GM12865 (cell line): ENCODE measurements at regions not wholly inside any gene's neighbourhood (a gene's known extent, or its start where the extent isn't known, plus 50 kb on each side); places are given as distances from the start of the nearest gene placed in this dataset.

Source experiments
- DNase-seq: peaks from one replicate; pipeline ENCODE4 v3.0.0; 2010; ENCODE audit warnings: low read depth
- H3K4me3 ChIP-seq: 2 replicates; pipeline ENCODE4 v1.5.1; 2011; ENCODE audit warnings: mild to moderate bottlenecking, low read depth, low read length, control low read depth
- TF ChIP-seq, protein P1 (sequence below): IDR thresholded peaks from 2 replicates; pipeline ENCODE4 v1.5.1; 2011; ENCODE audit warnings: low read length, control low read depth, low read depth, inconsistent platforms; ENCODE audit not compliant: insufficient read depth; ENCODE audit errors: missing control alignments

DNA sequence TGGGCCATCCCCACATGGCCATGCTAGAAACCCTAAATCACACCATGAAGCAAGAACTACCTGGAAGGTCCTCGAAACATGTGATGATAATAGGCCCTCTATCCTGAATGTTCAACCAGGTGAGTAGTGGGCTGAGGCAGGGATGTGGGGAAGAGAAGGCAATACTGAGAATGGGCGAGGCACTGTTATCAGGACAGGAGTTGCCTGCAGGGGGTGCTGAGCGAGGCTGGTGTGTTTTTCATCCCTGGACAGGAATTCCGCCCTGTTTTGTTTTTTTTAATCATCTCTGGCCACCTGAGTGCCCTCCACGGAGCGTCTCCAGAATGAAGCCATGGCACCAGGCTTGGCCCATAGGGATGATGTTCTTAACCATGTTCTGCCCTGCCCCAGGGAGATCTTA, 103.0 kb upstream of the SOX11 start:
- DNase-seq = no peak
- no peak overlapping the region for H3K4me3 ChIP-seq
- TF ChIP-seq, protein P1, sequence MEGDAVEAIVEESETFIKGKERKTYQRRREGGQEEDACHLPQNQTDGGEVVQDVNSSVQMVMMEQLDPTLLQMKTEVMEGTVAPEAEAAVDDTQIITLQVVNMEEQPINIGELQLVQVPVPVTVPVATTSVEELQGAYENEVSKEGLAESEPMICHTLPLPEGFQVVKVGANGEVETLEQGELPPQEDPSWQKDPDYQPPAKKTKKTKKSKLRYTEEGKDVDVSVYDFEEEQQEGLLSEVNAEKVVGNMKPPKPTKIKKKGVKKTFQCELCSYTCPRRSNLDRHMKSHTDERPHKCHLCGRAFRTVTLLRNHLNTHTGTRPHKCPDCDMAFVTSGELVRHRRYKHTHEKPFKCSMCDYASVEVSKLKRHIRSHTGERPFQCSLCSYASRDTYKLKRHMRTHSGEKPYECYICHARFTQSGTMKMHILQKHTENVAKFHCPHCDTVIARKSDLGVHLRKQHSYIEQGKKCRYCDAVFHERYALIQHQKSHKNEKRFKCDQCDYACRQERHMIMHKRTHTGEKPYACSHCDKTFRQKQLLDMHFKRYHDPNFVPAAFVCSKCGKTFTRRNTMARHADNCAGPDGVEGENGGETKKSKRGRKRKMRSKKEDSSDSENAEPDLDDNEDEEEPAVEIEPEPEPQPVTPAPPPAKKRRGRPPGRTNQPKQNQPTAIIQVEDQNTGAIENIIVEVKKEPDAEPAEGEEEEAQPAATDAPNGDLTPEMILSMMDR = no peak

DNA sequence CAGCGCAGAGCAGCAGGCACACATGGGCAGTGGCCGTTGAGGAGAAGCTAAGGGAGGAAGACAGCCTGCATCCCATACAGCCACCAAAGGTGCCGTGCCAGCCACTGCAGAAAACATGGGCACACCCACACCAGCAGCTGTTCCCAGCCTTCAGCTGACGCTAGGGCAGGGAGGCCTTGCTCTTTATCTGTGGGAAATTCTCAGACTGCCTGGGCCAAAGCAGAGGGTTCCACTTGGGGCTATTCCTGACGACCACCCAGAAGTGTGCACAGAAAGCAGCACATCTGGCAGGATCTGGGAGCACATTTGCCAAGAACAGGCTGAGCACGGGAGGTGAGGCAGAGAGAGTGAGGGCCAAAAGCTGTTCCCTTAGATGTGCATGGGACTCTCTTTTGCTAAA, 101.3 kb upstream of the SOX11 start:
- TF ChIP-seq, protein P1 = no peak

GRCh38 chr2:5592916-5593315, 99.3 kb upstream of the SOX11 start:
- no peak for DNase-seq
- TF ChIP-seq, protein P1 = no peak
- no peak overlapping the region for H3K4me3 ChIP-seq

More for the DNA sequence above, 101.3 kb upstream of the SOX11 start:
- DNase-seq = no peak
- H3K4me3 ChIP-seq = no peak overlapping the region

DNA sequence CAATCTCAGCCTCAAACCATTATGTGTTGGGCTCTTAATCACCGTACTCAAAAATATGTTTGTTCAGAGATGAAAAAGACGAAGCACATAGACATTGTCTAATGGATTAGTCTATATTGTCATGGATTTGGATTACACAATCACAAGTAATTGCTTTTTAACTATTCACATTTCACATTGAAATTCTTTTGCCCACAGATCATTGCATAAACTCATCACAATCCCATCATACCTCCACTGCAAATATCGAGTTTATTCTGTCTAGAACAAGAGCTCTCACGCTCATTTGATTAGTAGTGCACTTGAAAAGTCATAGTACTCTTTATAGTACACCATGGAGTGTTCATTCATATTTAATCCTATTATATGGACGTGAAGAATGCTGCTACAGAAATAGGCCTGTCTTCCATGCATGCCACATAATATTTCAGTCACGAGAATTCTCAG, 97.9 kb upstream of the SOX11 start:
- TF ChIP-seq, protein P1 = no peak
- no peak overlapping the region for H3K4me3 ChIP-seq
- DNase-seq = no peak

DNA sequence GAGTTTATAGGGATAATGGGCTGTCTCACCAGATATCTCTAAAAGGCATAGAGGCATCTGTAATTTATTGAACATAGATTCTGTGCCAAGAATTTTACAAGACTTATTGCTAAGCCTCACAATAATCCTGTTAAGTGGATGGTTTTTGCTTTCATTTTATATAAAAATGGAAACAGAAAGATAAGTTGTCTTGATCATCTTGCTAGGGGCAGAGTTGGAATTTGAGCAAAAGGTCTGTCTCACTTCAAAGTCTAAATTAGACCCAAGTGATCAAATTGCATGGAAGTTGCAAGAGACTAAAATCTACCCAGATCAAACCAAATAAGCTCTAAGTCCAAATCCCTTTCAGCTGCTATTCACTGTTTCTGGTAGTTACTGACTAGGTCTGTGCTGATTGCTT, 95.3 kb upstream of the SOX11 start:
- TF ChIP-seq, protein P1 = no peak
- DNase-seq = no peak
- no peak overlapping the region for H3K4me3 ChIP-seq

GRCh38 chr2:5598156-5598555, 94.0 kb upstream of the SOX11 start:
- TF ChIP-seq, protein P1 = no peak
- H3K4me3 ChIP-seq = no peak overlapping the region
- DNase-seq = no peak

GRCh38 chr2:5609201-5609600, 83.0 kb upstream of the SOX11 start:
- TF ChIP-seq, protein P1 = no peak
- DNase-seq = no peak
- H3K4me3 ChIP-seq = no peak overlapping the region
